Trophoblast cell (in vitro differentiated cells and primary cell): ENCODE measurements at regions not wholly inside any gene's neighbourhood (a gene's known extent, or its start where the extent isn't known, plus 50 kb on each side); places are given as distances from the start of the nearest gene placed in this dataset.
A peak's percentile ranks its signal among the peaks of the same experiment; 100 is the strongest.
"Not testable (repeated sequence)": the region's sequence is repeated elsewhere in the genome, so short reads cannot be mapped to it uniquely, and the experiment has no call there.

Source experiments
- DNase-seq, 2 donors: peaks; one replicate each; pipeline ENCODE4 v3.0.0-alpha.2; 2016
- H2AFZ ChIP-seq: 2 replicates; pipeline ENCODE4 v1.6.1; 2013; ENCODE audit warnings: low read length, moderate library complexity, mild to moderate bottlenecking; ENCODE audit not compliant: insufficient read depth, poor library complexity
- H2AK5ac ChIP-seq: 2 replicates; pipeline ENCODE4 v1.6.1; 2013; ENCODE audit warnings: mild to moderate bottlenecking, low read length
- H2BK120ac ChIP-seq: 2 replicates; pipeline ENCODE4 v1.6.1; 2013; ENCODE audit warnings: low read length, mild to moderate bottlenecking, moderate library complexity; ENCODE audit not compliant: insufficient read depth, poor library complexity
- H2BK12ac ChIP-seq: 2 replicates; pipeline ENCODE4 v1.6.1; 2013; ENCODE audit warnings: mild to moderate bottlenecking, low read length, moderate library complexity
- H2BK5ac ChIP-seq: 2 replicates; pipeline ENCODE4 v1.6.1; 2013; ENCODE audit warnings: low read length, low read depth, moderate library complexity, mild to moderate bottlenecking; ENCODE audit not compliant: poor library complexity
- H3K14ac ChIP-seq: 2 replicates; pipeline ENCODE4 v1.6.1; 2013; ENCODE audit warnings: mild to moderate bottlenecking, low read length
- H3K18ac ChIP-seq: 2 replicates; pipeline ENCODE4 v1.6.1; 2013; ENCODE audit warnings: mild to moderate bottlenecking, low read length
- H3K23ac ChIP-seq: 2 replicates; pipeline ENCODE4 v1.6.1; 2013; ENCODE audit warnings: low read length
- H3K27ac ChIP-seq: 2 replicates; pipeline ENCODE4 v1.5.1; 2013; ENCODE audit warnings: low read depth, mild to moderate bottlenecking, inconsistent platforms, low read length, moderate library complexity
- H3K27me3 ChIP-seq: 2 replicates; pipeline ENCODE4 v1.6.1; 2013; ENCODE audit warnings: inconsistent platforms, mild to moderate bottlenecking, low read length, moderate library complexity; ENCODE audit not compliant: insufficient read depth
- H3K36me3 ChIP-seq, 2 experiments: 1 replicate in 1 of 2; 2 replicates in 1 of 2; pipeline ENCODE4 v1.6.1; 2013; ENCODE audit warnings: low read length in 2 of 2, mild to moderate bottlenecking in 2 of 2, moderate library complexity in 1 of 2; ENCODE audit not compliant: insufficient read depth in 2 of 2, control insufficient read depth in 1 of 2
- H3K4ac ChIP-seq: 2 replicates; pipeline ENCODE4 v1.6.1; 2013; ENCODE audit warnings: low read depth, mild to moderate bottlenecking, low read length, moderate library complexity
- H3K4me1 ChIP-seq, 2 experiments: 1 replicate in 1 of 2; 2 replicates in 1 of 2; pipeline ENCODE4 v1.6.1; 2013; ENCODE audit warnings: low read length in 2 of 2, mild to moderate bottlenecking in 2 of 2, moderate library complexity in 1 of 2; ENCODE audit not compliant: insufficient read depth in 2 of 2, control insufficient read depth in 1 of 2
- H3K4me2 ChIP-seq: 2 replicates; pipeline ENCODE4 v1.6.1; 2013; ENCODE audit warnings: inconsistent platforms, mild to moderate bottlenecking, low read length, moderate library complexity
- H3K4me3 ChIP-seq: 2 replicates; pipeline ENCODE4 v1.5.1; 2013; ENCODE audit warnings: mild to moderate bottlenecking, low read depth, low read length, inconsistent platforms
- H3K79me1 ChIP-seq: one replicate; pipeline ENCODE4 v1.6.1; 2013; ENCODE audit warnings: low read length
- H3K79me2 ChIP-seq: 2 replicates; pipeline ENCODE4 v1.6.1; 2013; ENCODE audit warnings: low read length, mild to moderate bottlenecking; ENCODE audit not compliant: control insufficient read depth, insufficient read depth, poor library complexity
- H3K9ac ChIP-seq: 2 replicates; pipeline ENCODE4 v1.6.1; 2013; ENCODE audit warnings: mild to moderate bottlenecking, low read length
- H3K9me3 ChIP-seq: 2 replicates; pipeline ENCODE4 v1.6.1; 2013; ENCODE audit warnings: low read depth, mild to moderate bottlenecking, control low read depth, inconsistent platforms, low read length; ENCODE audit not compliant: insufficient read depth
- H4K12ac ChIP-seq: 2 replicates; pipeline ENCODE4 v1.6.1; 2013; ENCODE audit warnings: low read depth, mild to moderate bottlenecking, low read length, moderate library complexity
- H4K8ac ChIP-seq: 2 replicates; pipeline ENCODE4 v1.6.1; 2013; ENCODE audit warnings: low read depth, mild to moderate bottlenecking, low read length, moderate library complexity
- H4K91ac ChIP-seq: one replicate; pipeline ENCODE4 v1.6.1; 2013; ENCODE audit warnings: low read depth, mild to moderate bottlenecking, low read length, moderate library complexity
- WGBS: extraction: QIAGEN DNeasy Blood & Tissue Kit; methylation state at CpG from one replicate; pipeline ENCODE4 v1.1.7; 2013; ENCODE audit warnings: missing lambda C conversion rate; ENCODE audit not compliant: insufficient read length, insufficient coverage; ENCODE audit errors: extremely low coverage; 5-methylcytosine and 5-hydroxymethylcytosine counted together

- no peaks in the 10 kb centered on the region for H3K4me1 ChIP-seq
- no peak overlapping the region for H4K12ac ChIP-seq
- H3K4me3 ChIP-seq, result no peak overlapping the region
- no peak overlapping the region for H3K18ac ChIP-seq
- no peak overlapping the region for H4K8ac ChIP-seq
- no peak overlapping the region for H3K4ac ChIP-seq
- H3K36me3 ChIP-seq, result no peaks in the 10 kb centered on the region
- no peak for DNase-seq
- H3K79me1 ChIP-seq, result no peaks in the 10 kb centered on the region
- H3K9ac ChIP-seq, result no peak overlapping the region
- H2BK120ac ChIP-seq, result no peak overlapping the region
- no peaks in the 10 kb centered on the region for H3K27me3 ChIP-seq
- H2AFZ ChIP-seq, result no peak overlapping the region
- no peaks in the 10 kb centered on the region for H3K79me2 ChIP-seq
- H4K91ac ChIP-seq, result no peak overlapping the region
- H3K23ac ChIP-seq, result no peak overlapping the region
- H3K27ac ChIP-seq, result no peak overlapping the region
- no peak overlapping the region for H3K4me2 ChIP-seq
- no peak overlapping the region for H2AK5ac ChIP-seq
- no peak overlapping the region for H2BK5ac ChIP-seq
- no peaks in the 10 kb centered on the region for H3K9me3 ChIP-seq
- no peak overlapping the region for H2BK12ac ChIP-seq
- WGBS, result no CpG with 5 or more reads among the region's 4 CpGs
- H3K14ac ChIP-seq, result no peak overlapping the region
These were observed 179.9 kb downstream of the FASLG start for GRCh38 chr1:172838680-172839313.

- H3K9me3 ChIP-seq, H4K12ac ChIP-seq, H3K4me3 ChIP-seq, H3K23ac ChIP-seq, H2AK5ac ChIP-seq, DNase-seq, H3K27ac ChIP-seq, H3K9ac ChIP-seq, H3K36me3 ChIP-seq, H3K14ac ChIP-seq, H4K91ac ChIP-seq, H2BK120ac ChIP-seq, H3K79me2 ChIP-seq, H3K4me2 ChIP-seq, H4K8ac ChIP-seq, H2AFZ ChIP-seq, H3K79me1 ChIP-seq, H3K18ac ChIP-seq, H3K27me3 ChIP-seq, H3K4ac ChIP-seq, H3K4me1 ChIP-seq, H2BK12ac ChIP-seq, H2BK5ac ChIP-seq: not testable (repeated sequence)
- WGBS, result no CpG with 5 or more reads among the region's 8 CpGs
These were observed 180.7 kb downstream of the FASLG start for GRCh38 chr1:172839639-172840038.

- WGBS, result no CpG with 5 or more reads among the region's 2 CpGs
- DNase-seq, result no peak
These were observed 184.5 kb downstream of the FASLG start for GRCh38 chr1:172843444-172843843.

DNA sequence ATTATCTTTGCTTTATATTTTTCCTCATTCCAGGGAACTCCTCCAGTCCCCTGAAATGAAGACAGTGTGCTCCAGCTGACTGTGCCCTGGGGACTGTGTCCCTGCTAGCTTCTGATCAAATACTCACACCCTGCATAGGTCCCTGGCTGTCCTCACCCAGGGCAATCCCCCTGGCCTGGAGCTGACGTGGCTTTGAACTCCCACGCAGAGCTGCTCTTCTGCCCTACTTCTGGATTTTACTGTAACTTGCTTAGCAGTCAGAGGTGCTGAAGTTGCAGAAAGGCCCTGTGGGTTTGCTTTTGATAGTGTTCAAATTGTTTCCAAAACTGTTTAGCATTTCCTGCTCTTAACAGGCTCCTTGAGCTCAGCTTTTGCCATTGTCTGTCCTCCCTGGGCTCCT lies 186.5 kb downstream of the FASLG start:
- H3K4me3 ChIP-seq, result no peak overlapping the region
- no peak overlapping the region for H3K27ac ChIP-seq
- H3K79me2 ChIP-seq, result no peaks in the 10 kb centered on the region
- no peak overlapping the region for H2AK5ac ChIP-seq
- H3K4ac ChIP-seq, result no peak overlapping the region
- H3K79me1 ChIP-seq, result no peaks in the 10 kb centered on the region
- no peak overlapping the region for H2BK5ac ChIP-seq
- H3K4me1 ChIP-seq, result no peaks in the 10 kb centered on the region
- H3K27me3 ChIP-seq, result no peaks in the 10 kb centered on the region
- no peak overlapping the region for H2BK12ac ChIP-seq
- peak overlapping the region; percentile 40 for H3K18ac ChIP-seq
- no peak overlapping the region for H4K91ac ChIP-seq
- H4K12ac ChIP-seq, result no peak overlapping the region
- H4K8ac ChIP-seq, result peak overlapping the region; percentile 49
- no peak overlapping the region for H3K9ac ChIP-seq
- no peak overlapping the region for H3K14ac ChIP-seq
- H3K9me3 ChIP-seq, result no peaks in the 10 kb centered on the region
- H2AFZ ChIP-seq, result no peak overlapping the region
- no peak overlapping the region for H3K23ac ChIP-seq
- no peak overlapping the region for H2BK120ac ChIP-seq
- no CpG with 5 or more reads among the region's 2 CpGs for WGBS
- peak in 1 of 2 donors; percentile 9 for DNase-seq
- H3K4me2 ChIP-seq, result no peak overlapping the region
- no peaks in the 10 kb centered on the region for H3K36me3 ChIP-seq

More at GRCh38 chr1:172843444-172843843, 184.5 kb downstream of the FASLG start:
- Histone ChIP-seq H3K9ac (no peak overlapping the region), H3K27ac (no peak overlapping the region), H2BK120ac (no peak overlapping the region), H4K12ac (no peak overlapping the region), H2AK5ac (no peak overlapping the region), H3K79me2 (no peaks in the 10 kb centered on the region), H3K4me2 (no peak overlapping the region), H3K79me1 (no peaks in the 10 kb centered on the region), H3K23ac (no peak overlapping the region), H4K8ac (no peak overlapping the region), H2BK5ac (no peak overlapping the region), H3K18ac (no peak overlapping the region), H2AFZ (no peak overlapping the region), H4K91ac (no peak overlapping the region), H2BK12ac (no peak overlapping the region), H3K27me3 (no peaks in the 10 kb centered on the region), H3K36me3 (no peaks in the 10 kb centered on the region), H3K9me3 (no peaks in the 10 kb centered on the region), H3K4ac (no peak overlapping the region), H3K14ac (no peak overlapping the region), H3K4me3 (no peak overlapping the region), H3K4me1 (no peaks in the 10 kb centered on the region)
